Mucosa of gallbladder (tissue), 1 donor: ENCODE measurements at regions not wholly inside any gene's neighbourhood (a gene's known extent, or its start where the extent isn't known, plus 50 kb on each side); places are given as distances from the start of the nearest gene placed in this dataset.

ENCODE experiments used
- DNase-seq: peaks from one replicate; pipeline ENCODE4 v3.0.0-alpha.2; 2020; ENCODE audit warnings: low spot score
- donor health status: DM: no; HTN: no; CAD: no.

- no peak for DNase-seq
These were observed 703.7 kb downstream of the UQCRFS1 start for GRCh38 chr19:28509079-28509895.

- DNase-seq = no peak
These were observed 704.3 kb downstream of the UQCRFS1 start for GRCh38 chr19:28508666-28509065.

- no peak for DNase-seq
These were observed 707.0 kb downstream of the UQCRFS1 start for GRCh38 chr19:28505933-28506332.

GRCh38 chr19:28505134-28505533 lies 707.8 kb downstream of the UQCRFS1 start:
- DNase-seq = no peak

- no peak for DNase-seq
These were observed 708.2 kb downstream of the UQCRFS1 start for GRCh38 chr19:28504727-28505126.

- no peak for DNase-seq
These were observed 708.8 kb downstream of the UQCRFS1 start for GRCh38 chr19:28504139-28504538.

DNA sequence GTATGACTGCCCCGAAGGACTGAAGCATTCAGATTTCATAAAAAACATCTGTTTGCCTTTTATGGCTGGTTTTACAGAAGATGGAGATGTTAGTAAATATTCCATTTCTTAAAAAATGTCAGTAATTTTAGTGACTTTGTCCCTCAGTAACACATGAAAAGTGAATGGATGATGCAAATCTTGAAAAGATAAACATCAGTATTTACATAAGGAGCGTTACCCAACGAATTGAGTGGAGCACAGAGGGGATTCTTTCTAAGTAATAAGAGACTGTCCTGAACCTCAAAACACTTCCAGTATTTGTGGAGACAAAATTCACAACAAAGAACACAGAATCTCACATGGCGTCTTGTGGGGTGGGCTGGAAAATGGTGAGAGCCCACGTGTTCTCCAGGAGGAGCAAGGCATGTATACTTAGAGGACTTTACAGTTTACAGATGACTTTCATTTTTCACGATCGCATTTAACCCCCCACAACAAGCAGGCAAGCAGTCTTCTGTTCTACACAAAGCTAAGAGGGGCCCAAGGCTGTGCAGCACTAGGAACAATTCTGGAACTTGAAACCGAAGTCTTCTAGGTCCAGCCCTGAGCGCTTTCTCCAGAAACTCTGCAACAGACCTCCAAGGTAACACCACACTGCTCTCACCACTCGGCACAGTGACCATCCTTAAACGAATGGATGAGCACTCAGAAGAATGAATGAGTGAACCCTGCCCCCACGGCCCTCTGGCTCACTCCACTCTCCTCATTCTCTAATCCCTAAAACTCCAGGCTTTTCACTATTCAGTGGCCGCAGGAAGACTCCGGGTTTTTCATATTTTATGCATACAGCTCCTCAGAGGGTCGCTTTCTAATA lies 709.8 kb downstream of the UQCRFS1 start:
- no peak for DNase-seq

- no peak for DNase-seq
These were observed 711.0 kb downstream of the UQCRFS1 start for GRCh38 chr19:28501976-28502375.

DNA sequence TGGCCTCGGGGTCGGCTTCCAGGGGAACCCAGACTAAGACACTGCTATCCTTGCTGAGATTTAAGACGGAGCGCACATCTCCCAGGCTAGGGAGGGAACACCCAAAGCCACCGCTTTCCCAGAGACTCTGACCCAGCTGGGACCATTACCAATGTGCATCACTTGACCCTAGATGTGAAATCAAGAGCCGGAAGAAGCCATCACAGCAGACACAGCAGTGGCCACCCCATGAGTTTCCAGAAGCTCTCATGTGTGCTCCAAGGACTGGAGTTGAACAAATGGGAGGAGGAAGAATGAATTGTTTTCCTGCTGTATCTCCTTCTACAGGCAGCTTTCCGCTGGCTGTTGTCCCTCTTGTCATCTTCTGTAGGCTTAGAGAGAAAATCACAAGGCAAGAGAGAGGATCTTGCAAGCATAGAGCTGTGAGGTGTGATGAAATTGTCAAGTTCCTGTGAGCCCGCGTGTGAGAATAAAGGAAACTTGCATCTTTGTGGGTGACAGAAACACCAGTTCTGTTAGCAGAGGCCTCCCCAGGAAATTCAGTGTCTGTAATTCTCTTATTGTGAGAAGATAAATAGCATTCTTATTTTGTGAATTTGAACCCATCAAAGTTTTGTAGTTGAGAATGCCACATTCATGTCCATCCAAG lies 711.8 kb downstream of the UQCRFS1 start:
- DNase-seq = no peak

GRCh38 chr19:28500296-28500695 lies 712.7 kb downstream of the UQCRFS1 start:
- DNase-seq = no peak

- DNase-seq = no peak
These were observed 714.5 kb downstream of the UQCRFS1 start for GRCh38 chr19:28498404-28498976.

GRCh38 chr19:28497887-28498286 lies 715.1 kb downstream of the UQCRFS1 start:
- DNase-seq = no peak

DNA sequence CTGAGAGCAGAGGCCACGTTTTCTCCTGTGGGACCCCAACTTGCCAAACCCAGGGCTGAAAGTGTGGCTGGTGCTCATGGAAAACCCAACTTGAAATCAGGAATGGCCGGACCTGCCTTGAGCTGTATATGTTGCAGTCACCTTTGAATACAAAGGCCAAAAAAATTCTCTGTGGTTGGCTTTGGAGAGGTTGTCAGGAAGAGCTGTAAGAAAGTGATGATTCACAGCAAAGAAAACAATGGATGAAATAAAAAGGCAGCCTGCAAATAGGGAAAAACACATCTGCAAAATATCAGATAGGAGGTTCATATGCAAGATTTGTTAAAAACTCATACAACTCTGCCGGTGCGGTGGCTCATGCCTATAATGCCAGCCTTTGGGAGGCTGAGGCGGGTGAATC lies 715.8 kb downstream of the UQCRFS1 start:
- no peak for DNase-seq

- DNase-seq = no peak
These were observed 717.9 kb downstream of the UQCRFS1 start for GRCh38 chr19:28495046-28495445.

GRCh38 chr19:28494461-28494860 lies 718.5 kb downstream of the UQCRFS1 start:
- DNase-seq = no peak

DNA sequence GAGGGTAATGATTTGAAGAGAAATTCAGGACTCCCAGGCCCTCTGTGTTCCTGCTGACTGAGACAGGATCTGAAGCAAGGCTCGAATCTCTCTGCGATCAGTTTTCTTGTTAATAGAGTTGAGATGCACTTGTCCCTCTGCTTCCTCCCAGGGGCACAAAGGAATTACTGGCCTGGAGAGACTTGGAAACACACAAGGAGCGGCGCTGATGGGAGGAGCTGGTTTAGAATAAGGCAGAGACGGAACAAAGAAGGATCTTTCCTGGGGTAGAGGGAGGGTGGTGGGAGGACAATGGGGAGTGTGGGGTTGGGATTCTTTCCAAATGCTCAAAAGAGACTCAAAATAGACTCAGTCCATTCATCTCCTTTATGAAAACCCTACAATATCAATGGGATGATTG lies 719.1 kb downstream of the UQCRFS1 start:
- no peak for DNase-seq

DNA sequence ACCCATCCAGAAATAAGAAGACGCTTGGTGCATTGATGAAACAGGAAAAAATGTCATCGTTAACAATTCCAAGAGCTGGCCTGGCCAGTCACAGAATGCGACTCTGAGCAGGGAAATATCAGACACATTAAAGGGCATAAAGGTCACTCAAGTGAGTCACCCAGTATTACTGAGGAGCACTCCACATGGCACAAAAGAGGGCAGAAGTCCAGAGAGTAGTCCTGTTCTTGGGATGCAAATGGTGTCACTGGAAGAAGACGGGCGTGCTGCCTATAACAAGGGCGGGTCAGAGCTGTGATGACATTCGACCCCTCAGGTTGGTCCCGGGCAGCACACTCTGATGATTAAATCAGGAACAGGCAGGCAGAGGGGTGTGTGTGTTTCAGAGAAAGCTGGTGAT lies 720.3 kb downstream of the UQCRFS1 start:
- no peak for DNase-seq

DNA sequence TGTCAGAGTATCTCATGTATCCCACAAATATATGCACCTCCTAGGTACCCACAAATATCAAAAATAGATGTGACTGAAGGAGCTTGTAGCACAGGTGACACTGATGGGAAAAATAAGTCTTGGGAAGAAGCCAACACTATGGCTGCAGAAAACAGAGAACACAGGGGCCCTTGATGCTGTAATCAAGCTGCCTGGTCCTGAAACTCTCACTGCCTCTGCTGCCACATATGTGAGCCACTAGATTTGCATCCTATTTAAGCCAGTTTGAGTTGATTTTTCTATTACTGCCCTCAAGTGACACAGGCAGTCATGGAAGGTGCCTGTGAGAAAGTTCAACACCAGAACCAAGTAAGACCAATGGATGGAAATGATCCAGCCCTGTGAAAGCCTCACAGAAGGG lies 720.8 kb downstream of the UQCRFS1 start:
- no peak for DNase-seq

DNA sequence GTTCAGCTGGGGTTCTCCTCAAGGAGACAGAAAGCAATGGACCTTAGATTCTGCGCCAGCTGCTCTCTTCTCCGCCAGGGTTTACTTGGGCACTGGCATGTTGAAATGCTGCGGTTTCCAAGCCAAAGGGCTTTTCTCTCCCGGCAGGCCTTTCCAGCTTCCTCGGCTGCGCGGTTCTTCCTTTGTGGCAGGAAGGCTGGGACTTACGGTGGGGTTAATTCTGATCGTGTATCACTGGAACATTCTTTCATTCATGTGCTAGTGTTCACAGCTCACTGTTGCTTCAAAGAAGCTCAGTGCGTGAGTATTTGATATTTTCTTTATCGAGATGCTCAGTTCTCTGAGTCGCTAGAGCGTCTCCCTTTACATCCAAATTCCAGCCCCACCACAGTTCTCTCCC lies 723.2 kb downstream of the UQCRFS1 start:
- no peak for DNase-seq

DNA sequence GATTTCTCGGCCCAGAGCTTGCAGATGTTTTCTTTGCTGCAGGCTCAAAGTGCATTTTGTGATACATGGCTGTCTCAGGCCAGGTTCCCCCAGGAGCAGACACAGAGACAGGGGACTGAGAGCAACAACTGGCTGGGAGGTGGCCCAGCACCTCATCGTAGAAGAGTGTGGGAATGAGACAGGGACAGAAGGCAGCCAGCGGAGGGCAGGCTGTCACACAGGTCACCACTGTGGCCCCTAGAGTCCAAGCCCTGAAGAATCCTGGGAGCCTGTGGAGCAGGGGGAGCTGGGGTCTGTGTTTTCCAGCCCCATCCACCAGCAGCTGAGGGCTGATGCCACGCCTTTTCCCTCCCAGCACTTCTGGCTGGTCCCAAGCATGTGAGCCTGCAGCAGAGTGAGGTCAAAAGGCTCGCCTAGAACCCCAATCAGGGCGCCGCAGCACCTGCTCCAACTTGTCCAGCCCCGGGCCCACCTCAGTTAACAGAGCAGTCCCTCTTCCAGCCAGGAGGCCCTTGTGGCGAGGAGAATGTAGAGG lies 723.8 kb downstream of the UQCRFS1 start:
- DNase-seq = no peak

- no peak for DNase-seq
These were observed 725.0 kb downstream of the UQCRFS1 start for GRCh38 chr19:28487999-28488398.

DNA sequence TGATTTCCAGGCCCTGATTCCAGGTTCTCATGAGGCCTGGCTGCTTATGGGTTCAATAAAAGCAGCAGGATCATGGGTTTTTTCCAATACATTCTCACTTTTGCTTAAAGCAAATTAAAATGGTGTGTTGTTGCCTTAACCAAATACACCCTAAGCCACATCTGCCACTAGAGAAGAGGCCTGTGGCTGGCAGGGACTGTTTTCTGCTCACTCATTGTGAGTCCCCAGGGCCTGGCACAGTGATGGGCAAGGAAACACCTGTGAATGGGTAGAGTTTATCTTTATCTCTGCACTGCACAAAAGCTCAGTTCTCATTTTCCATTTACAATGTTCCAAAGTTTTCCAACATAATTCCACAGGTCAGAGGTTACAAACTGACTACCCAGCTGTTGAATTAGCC lies 726.0 kb downstream of the UQCRFS1 start:
- no peak for DNase-seq
